BLaER1 treated with 17β-estradiol and CSF1 and Interleukin-3, amounts not matched to agents 10 nM and 100 nM (cell line): ENCODE measurements at regions not wholly inside any gene's neighbourhood (a gene's known extent, or its start where the extent isn't known, plus 50 kb on each side); places are given as distances from the start of the nearest gene placed in this dataset.
"Not testable (repeated sequence)": the region's sequence is repeated elsewhere in the genome, so short reads cannot be mapped to it uniquely, and the experiment has no call there.

Experiments used
- H3K27ac ChIP-seq, 11 experiments: shearing (Covaris generic); formaldehyde crosslinking; 2 replicates each; pipeline ENCODE4 v1.8.1; 2022
- H3K27me3 ChIP-seq, 11 experiments: shearing (Covaris generic); formaldehyde crosslinking; 2 replicates each; pipeline ENCODE4 v1.8.1; 2022
- H3K36me3 ChIP-seq, 11 experiments: shearing (Covaris generic); formaldehyde crosslinking; 2 replicates each; pipeline ENCODE4 v1.8.1; 2022
- H3K4me1 ChIP-seq, 10 experiments: shearing (Covaris generic); formaldehyde crosslinking; 2 replicates each; pipeline ENCODE4 v1.8.1; 2022
- H3K4me2 ChIP-seq, 11 experiments: shearing (Covaris generic); formaldehyde crosslinking; 2 replicates each; pipeline ENCODE4 v1.8.1; 2022
- H3K4me3 ChIP-seq, 10 experiments: shearing (Covaris generic); formaldehyde crosslinking; 2 replicates each; pipeline ENCODE4 v1.8.1; 2022
- H3K9ac ChIP-seq, 11 experiments: shearing (Covaris generic); formaldehyde crosslinking; 2 replicates each; pipeline ENCODE4 v1.8.1; 2022
- H3K9me3 ChIP-seq, 11 experiments: shearing (Covaris generic); formaldehyde crosslinking; replicated peaks in 1 of 11; 2 replicates each; pipeline ENCODE4 v1.8.1; 2022
- H4K20me1 ChIP-seq, 11 experiments: shearing (Covaris generic); formaldehyde crosslinking; 2 replicates each; pipeline ENCODE4 v1.8.1; 2022
- Cebpa-rat ChIP-seq, 11 experiments: shearing (Covaris generic); IDR thresholded peaks; 2 replicates each; pipeline ENCODE4 v1.8.1; 2022

- no peak overlapping the region for H3K27ac ChIP-seq
- H3K36me3 ChIP-seq, result no peaks in the 10 kb centered on the region
- H3K4me3 ChIP-seq, result no peak overlapping the region
- no peak overlapping the region for H3K9ac ChIP-seq
- no peak overlapping the region for H3K4me2 ChIP-seq
- no peaks in the 10 kb centered on the region for H4K20me1 ChIP-seq
- H3K9me3 ChIP-seq, result peaks cover 0 to 8% (median 0%) of the 10 kb centered on the region in 11 experiments; a peak in 1 of 22 replicates
- no peaks in the 10 kb centered on the region for H3K27me3 ChIP-seq
- TF ChIP-seq Cebpa-rat (IDR thresholded peaks at IDR 0.05), result no peak
- peaks cover 0 to 9% (median 0%) of the 10 kb centered on the region in 10 experiments; a peak in 4 of 20 replicates for H3K4me1 ChIP-seq
These were observed 830.3 kb upstream of the NXPH2 start for GRCh38 chr2:139610512-139610911.

DNA sequence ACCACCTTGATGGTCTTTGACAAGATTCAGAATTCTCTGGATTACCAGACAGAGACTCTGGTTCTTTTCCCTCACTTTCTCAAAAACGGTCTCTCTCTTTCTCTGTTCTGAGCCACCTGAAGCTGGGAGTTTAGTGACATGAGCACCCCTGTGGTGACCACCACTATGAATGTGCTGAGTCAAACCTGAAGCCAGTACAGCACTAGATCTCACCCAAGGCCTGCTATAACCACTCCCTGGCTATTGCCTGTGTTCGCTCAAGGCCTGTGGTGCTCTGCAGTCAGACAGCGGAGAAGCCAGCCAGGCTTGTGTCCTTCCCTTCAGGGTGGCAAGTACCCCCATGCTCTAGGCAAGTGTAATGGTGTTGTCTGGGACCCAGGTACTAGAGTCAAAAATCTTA is 828.9 kb upstream of the NXPH2 start:
- Histone ChIP-seq H3K4me3 (no peak overlapping the region), H3K4me1 (no peaks in the 10 kb centered on the region), H3K27me3 (no peaks in the 10 kb centered on the region), H3K27ac (no peak overlapping the region), H3K9ac (no peak overlapping the region), H3K36me3 (no peaks in the 10 kb centered on the region), H3K4me2 (no peak overlapping the region), H4K20me1 (no peaks in the 10 kb centered on the region), H3K9me3 (peaks cover 0 to 8% (median 0%) of the 10 kb centered on the region in 11 experiments; a peak in 1 of 22 replicates)
- no peak for TF ChIP-seq Cebpa-rat (IDR thresholded peaks at IDR 0.05)

GRCh38 chr2:139605668-139606067 is 825.5 kb upstream of the NXPH2 start:
- Histone ChIP-seq H3K4me2 (no peak overlapping the region), H3K27me3 (no peaks in the 10 kb centered on the region), H4K20me1 (no peaks in the 10 kb centered on the region), H3K9me3 (peaks cover 0 to 8% (median 0%) of the 10 kb centered on the region in 11 experiments; a peak in 1 of 22 replicates), H3K9ac (no peak overlapping the region), H3K4me3 (no peak overlapping the region), H3K4me1 (no peaks in the 10 kb centered on the region), H3K27ac (no peak overlapping the region), H3K36me3 (no peaks in the 10 kb centered on the region)
- TF ChIP-seq Cebpa-rat (IDR thresholded peaks at IDR 0.05), result no peak

GRCh38 chr2:139600166-139600565 is 820.0 kb upstream of the NXPH2 start:
- Histone ChIP-seq H3K9me3 (peaks cover 0 to 5% (median 4%) of the 10 kb centered on the region in 11 experiments; a peak in 11 of 22 replicates), H3K4me2 (no peak overlapping the region), H3K27ac (no peak overlapping the region), H4K20me1 (no peaks in the 10 kb centered on the region), H3K9ac (no peak overlapping the region), H3K36me3 (no peaks in the 10 kb centered on the region), H3K4me3 (no peak overlapping the region), H3K4me1 (no peaks in the 10 kb centered on the region), H3K27me3 (no peaks in the 10 kb centered on the region)
- TF ChIP-seq Cebpa-rat (IDR thresholded peaks at IDR 0.05), result no peak

DNA sequence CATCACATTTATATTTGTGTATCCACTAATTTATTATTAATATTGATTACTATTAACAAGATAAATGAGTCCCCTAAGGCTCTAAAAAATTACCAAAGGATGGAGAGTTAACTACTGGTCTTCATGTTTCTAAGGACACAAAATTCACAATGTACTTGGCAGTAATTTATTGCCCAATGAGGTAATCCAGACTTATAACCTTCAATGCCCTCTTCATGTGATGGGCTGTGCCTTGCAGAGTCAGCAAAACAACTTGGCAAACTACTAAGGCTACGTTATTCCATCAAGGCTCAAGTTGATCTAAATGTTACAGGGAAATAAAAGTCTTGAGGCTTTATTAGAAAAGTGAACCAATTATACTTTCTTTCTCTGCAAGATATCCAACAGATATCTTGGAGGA is 804.9 kb upstream of the NXPH2 start:
- Histone ChIP-seq H3K9ac (no peak overlapping the region), H3K9me3 (no peaks in the 10 kb centered on the region), H3K4me2 (no peak overlapping the region), H3K4me3 (no peak overlapping the region), H3K27ac (no peak overlapping the region), H3K4me1 (no peaks in the 10 kb centered on the region), H3K36me3 (no peaks in the 10 kb centered on the region), H4K20me1 (no peaks in the 10 kb centered on the region), H3K27me3 (no peaks in the 10 kb centered on the region)
- no peak for TF ChIP-seq Cebpa-rat (IDR thresholded peaks at IDR 0.05)

GRCh38 chr2:139574371-139574770 is 794.2 kb upstream of the NXPH2 start:
- no peak overlapping the region for H3K4me3 ChIP-seq
- TF ChIP-seq Cebpa-rat (IDR thresholded peaks at IDR 0.05), result no peak

GRCh38 chr2:139556789-139557188 is 776.6 kb upstream of the NXPH2 start:
- Histone ChIP-seq H3K27ac (no peak overlapping the region), H3K9ac (no peak overlapping the region), H3K36me3 (no peaks in the 10 kb centered on the region), H3K4me1 (no peaks in the 10 kb centered on the region), H3K9me3 (no peaks in the 10 kb centered on the region), H3K4me3 (no peak overlapping the region), H3K4me2 (no peak overlapping the region), H4K20me1 (no peaks in the 10 kb centered on the region), H3K27me3 (no peaks in the 10 kb centered on the region)
- TF ChIP-seq Cebpa-rat (IDR thresholded peaks at IDR 0.05), result no peak

More at GRCh38 chr2:139574371-139574770, 794.2 kb upstream of the NXPH2 start:
- Histone ChIP-seq H3K4me2 (no peak overlapping the region), H3K9me3 (no peaks in the 10 kb centered on the region), H3K9ac (no peak overlapping the region), H4K20me1 (no peaks in the 10 kb centered on the region), H3K27me3 (no peaks in the 10 kb centered on the region), H3K4me1 (no peaks in the 10 kb centered on the region), H3K27ac (no peak overlapping the region), H3K36me3 (no peaks in the 10 kb centered on the region)

DNA sequence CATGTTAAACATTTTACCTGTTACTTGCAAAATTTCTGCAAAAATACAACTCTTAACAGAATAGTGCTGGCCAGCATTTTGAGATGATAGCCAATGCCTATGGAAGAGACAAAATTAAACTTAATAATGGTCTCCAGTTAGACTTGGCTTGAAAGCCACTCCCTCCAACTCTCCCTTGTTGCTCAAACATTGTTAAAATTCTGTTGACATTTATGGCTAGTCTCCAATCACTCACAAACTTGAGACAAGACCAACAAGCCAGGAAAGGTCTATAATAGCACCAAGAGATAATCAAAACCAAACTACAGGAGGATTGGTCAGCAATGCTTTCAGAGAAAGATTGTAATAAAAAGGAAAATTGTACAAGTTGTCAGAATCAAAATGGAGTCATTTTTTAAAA is 770.7 kb upstream of the NXPH2 start:
- Histone ChIP-seq H3K4me2 (no peak overlapping the region), H3K27ac (no peak overlapping the region), H3K4me3 (no peak overlapping the region), H3K27me3 (no peaks in the 10 kb centered on the region), H3K9ac (no peak overlapping the region), H3K36me3 (no peaks in the 10 kb centered on the region), H3K9me3 (no peaks in the 10 kb centered on the region), H3K4me1 (no peaks in the 10 kb centered on the region), H4K20me1 (no peaks in the 10 kb centered on the region)
- TF ChIP-seq Cebpa-rat (IDR thresholded peaks at IDR 0.05), result no peak

- no peak for TF ChIP-seq Cebpa-rat (IDR thresholded peaks at IDR 0.05)
- Histone ChIP-seq H3K9ac (no peak overlapping the region), H3K9me3 (no peaks in the 10 kb centered on the region), H3K4me2 (no peak overlapping the region), H3K4me1 (no peaks in the 10 kb centered on the region), H4K20me1 (no peaks in the 10 kb centered on the region), H3K36me3 (no peaks in the 10 kb centered on the region), H3K27me3 (no peaks in the 10 kb centered on the region), H3K27ac (no peak overlapping the region), H3K4me3 (no peak overlapping the region)
These were observed 770.2 kb upstream of the NXPH2 start for GRCh38 chr2:139550341-139550740.

DNA sequence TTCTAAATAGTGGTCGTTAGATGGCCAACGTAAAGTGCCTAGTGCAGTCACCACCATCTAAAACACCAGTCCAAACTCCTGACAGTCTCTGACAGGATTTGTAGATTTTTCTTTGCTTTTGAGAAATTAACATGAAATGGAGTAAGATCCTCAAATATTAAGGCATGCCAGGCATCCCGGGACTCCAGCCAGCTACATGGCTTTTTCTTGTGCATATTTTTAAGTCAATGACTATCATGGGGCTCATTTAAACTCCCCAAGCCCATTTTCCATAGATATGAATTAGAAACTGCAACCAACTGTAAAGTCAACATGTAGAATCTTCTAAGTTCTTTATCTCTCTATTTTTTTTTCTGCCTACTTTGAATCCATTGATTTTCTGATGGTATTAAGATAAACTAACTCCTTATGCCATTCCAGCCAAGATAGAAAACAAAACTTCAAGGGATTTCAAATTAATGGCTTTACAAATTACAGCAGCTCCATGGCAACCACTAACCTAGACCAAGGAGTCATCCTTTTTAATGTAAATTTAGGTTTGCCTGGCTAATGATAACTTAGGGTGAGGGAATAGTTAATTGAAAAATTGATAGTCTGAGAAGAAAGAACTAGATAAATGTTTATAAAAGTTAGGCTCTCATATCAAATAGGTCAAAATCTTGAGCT is 764.1 kb upstream of the NXPH2 start:
- no peaks in the 10 kb centered on the region for H3K36me3 ChIP-seq
- H3K4me2 ChIP-seq, result no peak overlapping the region
- no peak overlapping the region for H3K27ac ChIP-seq
- H3K4me1 ChIP-seq, result no peaks in the 10 kb centered on the region
- H3K9ac ChIP-seq, result no peak overlapping the region
- no peaks in the 10 kb centered on the region for H3K9me3 ChIP-seq
- no peaks in the 10 kb centered on the region for H3K27me3 ChIP-seq
- H4K20me1 ChIP-seq, result no peaks in the 10 kb centered on the region
- no peak for TF ChIP-seq Cebpa-rat (IDR thresholded peaks at IDR 0.05)
- no peak overlapping the region for H3K4me3 ChIP-seq

DNA sequence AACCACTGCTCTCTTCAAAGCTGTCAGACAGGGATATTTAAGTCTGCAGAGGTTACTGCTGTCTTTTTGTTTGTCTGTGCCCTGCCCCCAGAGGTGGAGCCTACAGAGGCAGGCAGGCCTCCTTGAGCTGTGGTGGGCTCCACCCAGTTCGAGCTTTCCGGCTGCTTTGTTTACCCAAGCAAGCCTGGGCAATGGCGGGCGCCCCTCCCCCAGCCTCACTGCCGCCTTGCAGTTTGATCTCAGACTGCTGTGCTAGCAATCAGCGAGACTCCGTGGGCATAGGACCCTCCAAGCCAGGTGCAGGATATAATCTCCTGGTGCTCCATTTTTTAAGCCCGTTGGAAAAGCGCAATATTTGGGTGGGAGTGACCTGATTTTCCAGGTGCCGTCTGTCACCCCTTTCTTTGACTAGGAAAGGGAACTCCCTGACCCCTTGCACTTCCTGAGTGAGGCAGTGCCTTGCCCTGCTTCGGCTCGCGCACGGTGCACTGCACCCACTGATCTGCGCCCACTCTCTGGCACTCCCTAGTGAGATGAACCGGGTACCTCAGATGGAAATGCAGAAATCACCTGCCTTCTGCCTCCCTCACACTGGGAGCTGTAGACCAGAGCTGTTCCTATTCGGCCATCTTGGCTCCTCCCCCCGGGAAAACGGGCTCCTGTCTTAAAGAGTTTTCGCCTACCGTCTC is 758.3 kb upstream of the NXPH2 start:
- H3K9ac ChIP-seq, H3K27ac ChIP-seq: not testable (repeated sequence)

More for the DNA sequence above, 758.3 kb upstream of the NXPH2 start:
- H3K36me3 ChIP-seq, H3K9me3 ChIP-seq, H3K4me1 ChIP-seq, H3K4me2 ChIP-seq, H3K4me3 ChIP-seq, H4K20me1 ChIP-seq, H3K27me3 ChIP-seq: not testable (repeated sequence)
